GM19351 (cell line): ENCODE measurements at regions not wholly inside any gene's neighbourhood (a gene's known extent, or its start where the extent isn't known, plus 50 kb on each side); places are given as distances from the start of the nearest gene placed in this dataset.

ENCODE experiments used
- ATAC-seq: cut with Tn5 transposase; IDR thresholded peaks from one replicate; pipeline ENCODE4 v1.9.1; 2021; ENCODE audit warnings: mild to moderate bottlenecking, moderate library complexity; ENCODE audit not compliant: unreplicated experiment

- ATAC-seq: no peak
These were observed 301.0 kb downstream of the DOCK8 start for GRCh38 chr9:515665-516064.

DNA sequence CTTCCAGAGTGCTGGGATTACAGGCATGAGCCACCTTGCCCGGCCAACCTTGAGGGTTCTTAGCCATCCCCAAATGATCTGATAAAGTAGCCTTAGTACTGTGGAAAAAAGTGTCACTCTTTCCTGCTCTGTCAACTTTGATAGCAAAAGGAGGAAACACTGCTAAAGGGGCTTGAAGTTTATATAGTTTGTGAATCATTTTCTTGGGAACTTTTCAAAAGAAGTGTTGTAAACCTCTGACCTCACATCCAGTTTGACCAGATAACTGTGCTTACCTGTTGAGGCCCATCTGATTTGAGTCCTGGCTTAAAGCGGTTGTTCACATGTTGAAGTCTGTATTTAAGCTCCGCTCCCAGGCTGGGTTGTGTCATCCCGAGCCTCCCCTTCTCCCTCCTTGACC is 303.3 kb downstream of the DOCK8 start:
- no peak for ATAC-seq

- ATAC-seq: no peak
These were observed 303.9 kb downstream of the DOCK8 start for GRCh38 chr9:518540-518939.

- ATAC-seq: no peak
These were observed 304.9 kb downstream of the DOCK8 start for GRCh38 chr9:519579-519978.

GRCh38 chr9:520302-520701 is 305.6 kb downstream of the DOCK8 start:
- ATAC-seq: no peak

DNA sequence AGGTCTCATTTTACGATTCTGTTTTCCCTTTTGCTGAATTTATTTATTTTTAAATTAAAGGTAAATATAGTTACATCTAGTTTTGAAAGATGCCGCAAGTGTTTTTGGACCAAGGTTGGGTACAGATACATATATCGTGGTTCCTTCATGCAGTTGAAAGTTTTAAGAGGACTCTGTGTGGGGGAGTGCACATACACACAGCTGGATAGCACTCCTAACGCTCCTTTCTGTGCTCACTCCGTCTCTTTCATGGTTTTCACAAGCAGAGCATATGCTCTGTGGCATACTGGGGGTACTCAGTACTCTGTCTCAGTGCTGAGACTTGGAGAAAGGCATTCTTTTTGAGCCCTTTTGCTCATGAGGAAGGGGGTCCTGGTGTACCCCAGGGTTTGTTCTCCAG is 307.5 kb downstream of the DOCK8 start:
- no peak for ATAC-seq

DNA sequence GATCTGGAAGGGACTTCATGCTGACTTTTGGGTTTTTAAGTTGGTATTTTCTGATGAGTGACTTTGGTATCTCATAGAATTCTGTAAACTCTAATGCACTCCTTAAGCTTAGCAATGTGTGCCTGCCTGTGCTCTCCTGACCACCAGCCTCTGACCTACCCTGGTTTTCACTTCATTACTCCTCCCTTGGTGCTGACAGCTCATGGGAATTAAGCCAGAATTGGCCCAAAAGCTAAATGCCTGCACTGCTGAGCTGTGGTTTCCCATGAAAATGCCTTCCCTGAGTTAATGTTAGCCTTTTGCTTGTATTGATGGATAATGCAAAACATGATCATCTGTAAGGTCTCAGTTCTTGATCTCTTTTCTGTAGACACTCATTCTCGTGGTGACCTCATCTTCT is 308.0 kb downstream of the DOCK8 start:
- no peak for ATAC-seq

DNA sequence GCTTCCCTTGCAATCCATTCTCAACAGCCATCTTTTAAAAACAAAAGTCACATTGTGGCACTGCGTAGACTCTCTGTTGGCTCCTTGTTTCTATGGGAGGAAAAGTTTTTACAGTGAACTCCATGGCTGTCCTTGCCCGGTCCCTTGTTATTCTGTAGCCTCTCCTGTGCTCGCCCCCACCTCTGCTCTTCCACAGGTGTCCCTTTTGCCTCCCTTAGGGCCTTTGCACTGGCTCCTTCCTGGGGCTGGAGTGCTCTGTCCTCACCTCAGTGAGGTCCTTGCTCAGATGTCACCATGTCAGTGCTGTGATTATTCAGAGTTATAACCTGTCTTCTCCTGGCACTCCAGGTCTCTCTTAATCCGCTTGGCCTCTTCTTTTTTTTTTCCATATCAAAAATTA is 308.8 kb downstream of the DOCK8 start:
- ATAC-seq: no peak

- no peak for ATAC-seq
These were observed 309.3 kb downstream of the DOCK8 start for GRCh38 chr9:524008-524407.

DNA sequence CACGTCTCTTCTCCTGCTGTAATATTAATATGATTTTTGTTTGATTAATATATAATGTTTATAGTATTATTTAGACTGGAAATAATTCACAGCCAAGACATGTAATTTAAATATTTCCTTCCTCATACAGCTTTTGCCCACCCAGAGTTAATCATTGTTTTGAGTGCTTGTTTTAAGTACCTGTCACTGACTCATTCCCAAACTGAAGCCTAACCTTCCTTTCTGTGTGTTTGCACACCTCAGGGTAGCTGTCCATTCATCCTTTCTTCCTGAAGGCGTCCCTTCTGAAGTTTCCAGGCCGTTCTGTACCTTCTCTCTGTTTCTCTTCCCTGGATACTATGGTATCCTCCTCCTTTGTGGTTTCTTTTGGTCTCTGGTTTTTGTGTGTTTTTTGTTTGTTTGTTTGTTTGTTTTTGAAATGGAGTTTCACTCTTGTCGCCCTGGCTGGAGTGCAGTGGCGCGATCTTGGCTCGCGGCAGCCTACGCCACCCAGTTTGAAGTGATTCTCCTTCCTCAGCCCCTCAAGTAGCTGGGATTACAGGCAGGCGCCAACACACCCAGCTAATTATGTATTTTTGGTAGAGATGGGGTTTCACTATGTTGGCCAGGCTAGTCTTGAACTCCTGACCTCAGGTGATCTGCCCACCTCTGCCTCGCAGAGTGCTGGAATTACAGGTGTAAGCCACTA is 312.4 kb downstream of the DOCK8 start:
- no peak for ATAC-seq

GRCh38 chr9:529731-530130 is 311.8 kb upstream of the DMRT1 start:
- no peak for ATAC-seq

DNA sequence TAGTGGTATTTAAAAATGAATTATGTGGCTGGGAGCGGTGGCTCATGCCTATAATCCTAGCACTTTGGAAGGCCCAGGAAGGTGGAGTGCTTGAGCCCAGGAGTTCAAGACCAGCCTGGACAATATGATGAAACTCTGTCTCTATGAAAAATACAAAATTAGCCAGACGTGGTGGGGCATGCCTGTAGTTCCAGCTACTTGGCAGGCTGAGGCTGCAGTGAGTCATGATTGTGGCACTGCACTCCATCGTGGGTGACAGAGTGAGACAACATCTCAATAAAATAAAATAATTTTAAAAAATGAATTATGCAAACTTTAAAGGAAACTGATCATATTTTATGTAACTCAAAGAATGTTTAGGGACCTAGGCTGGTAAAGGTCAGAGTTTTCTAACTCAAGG is 310.8 kb upstream of the DMRT1 start:
- no peak for ATAC-seq

DNA sequence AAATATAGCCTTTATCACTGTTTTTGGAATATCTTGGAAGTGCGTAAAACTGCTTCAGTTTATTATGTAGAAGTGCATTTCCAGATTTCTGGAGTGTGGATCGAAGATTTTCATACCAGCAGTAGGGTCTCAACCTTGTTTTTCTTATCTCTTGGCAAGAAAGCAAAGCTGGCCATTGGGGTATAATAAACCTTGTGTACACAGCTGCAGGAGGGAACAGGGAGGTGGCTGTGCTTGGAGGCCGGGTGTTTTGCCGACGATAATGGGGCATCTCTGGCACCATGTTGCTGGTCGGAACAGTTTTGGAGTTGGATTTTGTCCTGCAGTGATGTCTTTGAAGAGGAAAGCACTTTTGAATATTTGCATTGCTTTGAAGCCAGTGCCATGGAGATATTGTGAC is 308.8 kb upstream of the DMRT1 start:
- no peak for ATAC-seq

DNA sequence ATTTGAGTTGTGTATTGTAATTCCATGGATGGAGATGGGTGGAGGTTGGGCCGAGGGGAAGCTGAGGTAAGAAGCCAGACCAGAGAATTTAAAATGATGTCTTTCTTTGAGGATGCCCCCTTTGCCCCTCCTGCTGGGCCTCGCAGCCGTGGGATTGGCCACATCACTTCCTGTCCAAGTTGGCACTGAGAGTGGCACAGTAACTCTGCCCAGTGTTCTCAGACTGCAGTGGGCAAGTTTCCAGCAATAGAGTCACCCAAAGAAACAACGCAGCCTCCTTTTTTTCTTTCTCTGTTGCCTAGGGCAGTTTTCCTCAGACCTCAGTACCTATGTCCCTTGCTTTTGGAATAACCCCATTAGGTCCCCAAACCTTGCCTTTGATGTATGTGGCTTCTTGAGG is 306.6 kb upstream of the DMRT1 start:
- no peak for ATAC-seq

- ATAC-seq: no peak
These were observed 306.1 kb upstream of the DMRT1 start for GRCh38 chr9:535356-535755.

DNA sequence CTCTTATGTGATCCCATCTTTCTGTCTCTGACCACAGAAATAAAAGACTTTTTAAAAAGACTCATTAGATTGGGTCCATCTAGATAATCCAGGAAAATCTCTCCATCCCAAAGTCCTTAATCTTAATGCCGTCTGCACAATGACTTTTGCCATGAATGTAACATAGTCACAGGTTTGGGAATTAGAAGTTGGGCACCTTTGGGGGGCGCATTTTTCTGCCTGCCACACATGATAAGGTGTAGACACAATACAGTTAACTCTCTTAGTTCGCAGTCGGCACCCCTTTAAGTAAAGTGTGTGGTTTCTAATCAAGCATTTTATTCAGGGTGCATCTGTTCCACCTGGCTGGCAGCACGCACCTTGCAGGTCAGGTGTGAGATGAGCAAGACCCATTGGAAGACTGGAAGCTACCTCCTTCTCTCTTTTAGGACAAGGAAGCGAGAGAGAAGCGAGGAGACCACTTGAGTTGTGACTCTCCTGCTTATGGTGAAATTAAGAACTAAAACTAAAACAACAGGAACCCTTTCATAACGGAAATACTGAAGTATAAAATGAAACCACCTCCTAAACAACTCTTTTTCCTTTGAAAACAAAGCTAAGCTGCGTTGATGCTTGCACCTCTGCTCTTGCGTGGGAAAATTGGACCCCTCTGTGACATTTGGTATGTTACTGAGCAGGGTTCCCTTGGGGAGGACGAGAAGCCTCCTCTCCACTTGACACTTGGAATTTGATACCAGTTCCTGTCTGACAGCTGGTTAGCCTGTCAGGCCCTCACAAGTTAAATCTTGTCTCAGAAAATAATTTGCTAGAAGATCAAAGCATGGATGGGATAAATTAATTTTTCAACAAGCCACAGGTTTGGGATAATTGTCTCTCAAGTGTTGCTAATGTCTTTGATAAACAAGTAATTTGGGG is 304.6 kb upstream of the DMRT1 start:
- ATAC-seq: peak; percentile 51

DNA sequence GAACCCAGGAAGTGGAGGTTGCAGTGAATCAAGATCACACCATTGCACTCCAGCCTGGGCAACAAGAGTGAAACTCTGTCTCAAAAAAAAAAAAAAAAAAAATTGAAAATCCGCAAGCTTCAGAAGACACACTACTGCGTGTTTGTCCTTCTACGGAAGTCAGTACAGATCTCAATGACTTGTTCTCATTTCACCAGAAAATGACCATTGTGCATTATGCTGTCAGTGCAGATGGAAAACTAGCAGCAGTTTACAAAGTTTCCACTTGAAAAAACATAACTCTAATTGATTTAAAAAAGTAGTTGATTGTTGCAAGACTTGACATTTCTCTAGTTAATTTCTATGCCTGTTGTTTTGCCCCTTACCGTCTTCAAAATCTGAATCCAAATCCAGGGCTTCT is 298.0 kb upstream of the DMRT1 start:
- ATAC-seq: no peak

DNA sequence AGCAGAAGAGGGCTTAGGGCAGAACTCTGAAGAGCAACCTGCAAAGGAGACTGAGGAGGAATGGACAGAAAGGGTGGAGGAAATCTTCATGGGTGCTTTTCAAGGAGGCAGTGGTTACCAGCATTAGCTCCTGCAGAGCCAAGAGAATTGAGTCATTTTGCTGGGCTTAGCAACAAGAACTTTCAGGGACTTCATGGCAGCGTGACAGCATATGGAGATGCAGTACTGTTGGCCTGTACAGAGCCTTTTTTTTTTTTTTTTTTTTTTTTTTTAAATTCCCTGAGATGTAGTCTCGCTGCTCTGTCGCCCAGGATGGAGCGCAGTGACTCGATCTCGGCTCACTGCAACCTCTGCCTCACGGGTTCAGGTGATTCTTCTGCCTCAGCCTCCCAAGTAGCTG is 296.0 kb upstream of the DMRT1 start:
- no peak for ATAC-seq

DNA sequence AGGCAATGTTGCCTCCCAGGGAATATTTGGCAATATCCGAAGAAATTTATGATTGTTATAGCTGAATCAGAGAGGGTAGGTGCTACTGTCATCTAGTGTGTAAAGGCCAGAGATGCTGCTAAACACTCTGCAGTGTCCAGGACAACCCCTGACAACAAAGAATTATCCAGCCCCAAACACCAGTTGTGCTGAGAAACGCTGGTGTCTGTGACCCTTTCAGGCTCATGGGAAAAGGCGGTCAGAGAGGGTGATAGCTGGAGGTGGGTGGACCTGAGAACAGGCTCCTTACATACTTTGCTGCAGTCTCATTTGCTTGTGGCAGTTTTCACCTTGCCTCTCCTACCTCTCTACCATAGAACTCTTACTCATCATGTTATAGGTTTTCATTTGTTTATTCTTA is 295.3 kb upstream of the DMRT1 start:
- no peak for ATAC-seq

DNA sequence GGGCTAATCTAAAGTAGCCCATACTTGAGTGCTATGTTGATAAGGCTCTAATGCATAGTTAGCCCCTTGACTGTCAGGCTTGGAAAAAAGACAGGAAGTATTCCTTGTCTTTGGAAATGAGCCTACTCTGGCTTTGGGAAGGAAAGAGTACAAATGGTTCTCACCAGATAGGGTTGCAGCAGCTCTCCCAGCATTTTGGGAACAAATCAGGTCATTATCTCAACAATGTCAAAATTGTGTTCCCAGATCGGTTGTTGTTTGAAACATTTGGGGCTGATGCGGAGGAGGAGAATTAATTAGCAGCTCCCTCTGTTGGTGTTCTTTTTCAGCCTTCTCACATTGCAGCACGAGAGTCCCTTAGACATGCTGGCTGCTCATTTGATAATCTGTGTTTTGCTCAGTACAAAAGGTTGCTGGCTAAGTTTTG is 294.7 kb upstream of the DMRT1 start:
- no peak for ATAC-seq

DNA sequence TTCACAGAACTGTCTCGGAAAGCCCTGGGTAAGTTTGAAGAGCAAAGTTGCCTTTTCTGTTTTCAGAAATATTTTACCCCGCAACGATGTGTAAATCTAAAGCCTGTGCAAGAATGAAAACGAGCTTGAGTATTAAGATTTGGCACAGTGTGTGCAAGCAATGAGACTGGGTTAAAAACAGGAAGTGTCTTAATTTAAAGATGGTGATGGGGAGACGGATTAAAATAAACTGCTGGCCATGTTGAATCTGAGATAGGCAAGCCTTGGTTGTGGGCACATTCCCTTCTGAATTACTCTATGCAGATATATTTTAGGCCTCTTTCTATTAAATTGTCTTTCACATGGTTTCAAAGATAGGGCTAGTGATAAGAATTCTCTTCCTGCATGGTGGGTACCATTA is 294.2 kb upstream of the DMRT1 start:
- ATAC-seq: no peak

- no peak for ATAC-seq
These were observed 292.0 kb upstream of the DMRT1 start for GRCh38 chr9:549455-549997.
